GM23248 (cell line): ENCODE measurements at regions not wholly inside any gene's neighbourhood (a gene's known extent, or its start where the extent isn't known, plus 50 kb on each side); places are given as distances from the start of the nearest gene placed in this dataset.
A peak's percentile ranks its signal among the peaks of the same experiment; 100 is the strongest.

Source experiments
- DNase-seq: peaks from one replicate; pipeline ENCODE4 v3.0.0-alpha.2; 2015
- H2AFZ ChIP-seq: fragments of 200-600 bp; sonication (generic); 2 replicates; pipeline ENCODE4 v1.6.1; 2016; ENCODE audit warnings: antibody characterized with exemption
- H3F3A ChIP-seq: fragments of 200-600 bp; sonication (generic); 2 replicates; pipeline ENCODE4 v1.6.1; 2016; ENCODE audit warnings: mild to moderate bottlenecking, antibody characterized with exemption, mixed run types; ENCODE audit not compliant: insufficient read depth
- H3K27ac ChIP-seq: fragments of 200-600 bp; sonication (generic); 2 replicates; pipeline ENCODE4 v1.5.1; 2016; ENCODE audit warnings: mild to moderate bottlenecking
- H3K27me3 ChIP-seq: fragments of 200-600 bp; sonication (generic); replicated peaks from 2 replicates; pipeline ENCODE4 v1.6.1; 2016; ENCODE audit warnings: mild to moderate bottlenecking; ENCODE audit not compliant: insufficient read depth
- H3K36me3 ChIP-seq: fragments of 200-600 bp; sonication (generic); 2 replicates; pipeline ENCODE4 v1.6.1; 2016; ENCODE audit warnings: low read depth, mild to moderate bottlenecking
- H3K4me1 ChIP-seq: fragments of 200-600 bp; sonication (generic); 2 replicates; pipeline ENCODE4 v1.6.1; 2016; ENCODE audit warnings: mild to moderate bottlenecking; ENCODE audit not compliant: insufficient read depth
- H3K4me2 ChIP-seq: fragments of 200-600 bp; sonication (generic); one replicate; pipeline ENCODE4 v1.6.1; 2016; ENCODE audit warnings: mild to moderate bottlenecking; ENCODE audit not compliant: unreplicated experiment
- H3K4me3 ChIP-seq: fragments of 200-600 bp; sonication (generic); 2 replicates; pipeline ENCODE4 v1.5.1; 2016; ENCODE audit warnings: mild to moderate bottlenecking
- H3K79me2 ChIP-seq: fragments of 200-600 bp; sonication (generic); 2 replicates; pipeline ENCODE4 v1.6.1; 2016; ENCODE audit warnings: mild to moderate bottlenecking; ENCODE audit not compliant: insufficient read depth
- H3K9ac ChIP-seq: fragments of 200-600 bp; sonication (generic); 2 replicates; pipeline ENCODE4 v1.6.1; 2016; ENCODE audit warnings: mild to moderate bottlenecking
- H3K9me2 ChIP-seq: fragments of 200-600 bp; sonication (generic); 2 replicates; pipeline ENCODE4 v1.6.1; 2016; ENCODE audit warnings: mixed run types, mild to moderate bottlenecking, moderate library complexity; ENCODE audit not compliant: insufficient read depth
- H3K9me3 ChIP-seq: fragments of 200-600 bp; sonication (generic); one replicate; pipeline ENCODE4 v1.6.1; 2017; ENCODE audit warnings: low read depth
- H4K20me1 ChIP-seq: fragments of 200-600 bp; sonication (generic); 2 replicates; pipeline ENCODE4 v1.6.0; 2016; ENCODE audit not compliant: insufficient read depth
- EZH2 ChIP-seq: fragments of 200-600 bp; sonication (generic); IDR thresholded peaks from 2 replicates; pipeline ENCODE4 v1.6.1; 2018; ENCODE audit warnings: antibody characterized with exemption, mild to moderate bottlenecking; ENCODE audit not compliant: insufficient read depth, poor library complexity, severe bottlenecking
- EZH2phosphoT487 ChIP-seq: fragments of 200-600 bp; sonication (generic); IDR thresholded peaks from 2 replicates; pipeline ENCODE4 v1.6.1; 2018; ENCODE audit warnings: antibody characterized with exemption, moderate library complexity, mild to moderate bottlenecking, low read depth; ENCODE audit not compliant: insufficient read depth
- WGBS, 2 experiments: methylation state at CpG; one replicate each; pipeline ENCODE4 v1.1.6; 2015 to 2017; ENCODE audit warnings: low lambda C conversion rate in 2 of 2, low coverage in 1 of 2; ENCODE audit errors: missing lambda C conversion rate in 2 of 2; 5-methylcytosine and 5-hydroxymethylcytosine counted together
- in situ Hi-C: fragments of 300-500 bp; cut with MboI; formaldehyde crosslinking; loops from 2 replicates; pipeline ENCODE4 v1.15.0; 2020

GRCh38 chr9:6121707-6122106, 93.9 kb upstream of the IL33 start:
- Histone ChIP-seq H3K27ac (no peak overlapping the region), H2AFZ (no peak overlapping the region), H3F3A (no peaks in the 10 kb centered on the region), H4K20me1 (no peaks in the 10 kb centered on the region), H3K9me3 (no peaks in the 10 kb centered on the region), H3K9ac (no peak overlapping the region), H3K4me1 (no peaks in the 10 kb centered on the region), H3K9me2 (no peaks in the 10 kb centered on the region), H3K4me3 (no peak overlapping the region), H3K79me2 (no peaks in the 10 kb centered on the region), H3K27me3 (no peaks in the 10 kb centered on the region), H3K4me2 (no peak overlapping the region), H3K36me3 (no peaks in the 10 kb centered on the region)
- TF ChIP-seq EZH2: no peak
- no peak for TF ChIP-seq EZH2phosphoT487
- in situ Hi-C loops: no loop called here
- WGBS, 2 experiments: 95 to 96% methylated on average over 1 of the region's 1 CpG
- DNase-seq: no peak

- WGBS, 2 experiments: 91 to 98% methylated on average over 6 of the region's 6 CpGs
- Histone ChIP-seq H3K79me2 (no peaks in the 10 kb centered on the region), H3K27me3 (no peaks in the 10 kb centered on the region), H4K20me1 (no peaks in the 10 kb centered on the region), H3K4me1 (peaks cover 10% of the 10 kb centered on the region), H3K9ac (no peak overlapping the region), H3K4me3 (no peak overlapping the region), H2AFZ (no peak overlapping the region), H3K4me2 (no peak overlapping the region), H3K27ac (no peak overlapping the region), H3K9me3 (no peaks in the 10 kb centered on the region), H3F3A (peaks cover 11% of the 10 kb centered on the region; the same call in 1 of the 2 replicates), H3K9me2 (no peaks in the 10 kb centered on the region), H3K36me3 (no peaks in the 10 kb centered on the region)
- no peak for DNase-seq
- in situ Hi-C loops: no loop called here
- no peak for TF ChIP-seq EZH2
These were observed 99.0 kb upstream of the RANBP6 start for GRCh38 chr9:6114424-6114823.

- Histone ChIP-seq H3K4me1 (peaks cover 12% of the 10 kb centered on the region), H3K4me3 (no peak overlapping the region), H3K9me2 (no peaks in the 10 kb centered on the region), H3K9ac (no peak overlapping the region), H3K36me3 (no peaks in the 10 kb centered on the region), H4K20me1 (no peaks in the 10 kb centered on the region), H3K27me3 (no peaks in the 10 kb centered on the region), H3K27ac (no peak overlapping the region), H2AFZ (no peak overlapping the region), H3F3A (peaks cover 17% of the 10 kb centered on the region; the same call in 1 of the 2 replicates), H3K9me3 (no peaks in the 10 kb centered on the region), H3K79me2 (no peaks in the 10 kb centered on the region), H3K4me2 (no peak overlapping the region)
- WGBS, 2 experiments: 62 to 71% methylated on average over 5 to 6 of the region's 6 CpGs
- in situ Hi-C loops: no loop called here
- no peak for DNase-seq
- TF ChIP-seq EZH2phosphoT487 (no peak), EZH2 (no peak)
These were observed 98.4 kb upstream of the RANBP6 start for GRCh38 chr9:6113819-6114218.

- no peak overlapping the region for H2AFZ ChIP-seq
- H3K4me2 ChIP-seq: no peak overlapping the region
- no peaks in the 10 kb centered on the region for H3K9me3 ChIP-seq
- no peaks in the 10 kb centered on the region for H3K36me3 ChIP-seq
- no peaks in the 10 kb centered on the region for H3K79me2 ChIP-seq
- H3K27me3 ChIP-seq: no peaks in the 10 kb centered on the region
- no peak overlapping the region for H3K9ac ChIP-seq
- no peaks in the 10 kb centered on the region for H4K20me1 ChIP-seq
- 74 to 75% methylated on average over 5 of the region's 5 CpGs for WGBS, 2 experiments
- H3K27ac ChIP-seq: no peak overlapping the region
- peak; percentile 32 for DNase-seq
- peaks cover 12% of the 10 kb centered on the region for H3K4me1 ChIP-seq
- in situ Hi-C loops: no loop called here
- no peaks in the 10 kb centered on the region for H3K9me2 ChIP-seq
- H3K4me3 ChIP-seq: no peak overlapping the region
- TF ChIP-seq EZH2 (no peak), EZH2phosphoT487 (no peak)
- H3F3A ChIP-seq: peaks cover 19% of the 10 kb centered on the region; the same call in 1 of the 2 replicates
These were observed 97.9 kb upstream of the RANBP6 start for GRCh38 chr9:6113312-6113711.

- Histone ChIP-seq H3F3A (peaks cover 29% of the 10 kb centered on the region), H4K20me1 (no peaks in the 10 kb centered on the region), H3K9ac (no peak overlapping the region), H3K27ac (no peak overlapping the region), H3K79me2 (no peaks in the 10 kb centered on the region), H3K4me3 (no peak overlapping the region), H3K36me3 (no peaks in the 10 kb centered on the region), H3K27me3 (no peaks in the 10 kb centered on the region), H3K9me3 (no peaks in the 10 kb centered on the region), H3K9me2 (no peaks in the 10 kb centered on the region), H2AFZ (peak overlapping the region; percentile 69), H3K4me2 (no peak overlapping the region), H3K4me1 (peaks cover 27% of the 10 kb centered on the region)
- in situ Hi-C loops: no loop called here
- DNase-seq: no peak
- WGBS, 2 experiments: 28% methylated on average over 2 of the region's 2 CpGs
- no peak for TF ChIP-seq EZH2phosphoT487
- no peak for TF ChIP-seq EZH2
These were observed 94.6 kb upstream of the RANBP6 start for GRCh38 chr9:6109986-6110385.
